ENCODE measurements at regions not wholly inside any gene's neighbourhood (a gene's known extent, or its start where the extent isn't known, plus 50 kb on each side); places are given as distances from the start of the nearest gene placed in this dataset.
"Not testable (repeated sequence)": the region's sequence is repeated elsewhere in the genome, so short reads cannot be mapped to it uniquely, and the experiment has no call there.

DNA sequence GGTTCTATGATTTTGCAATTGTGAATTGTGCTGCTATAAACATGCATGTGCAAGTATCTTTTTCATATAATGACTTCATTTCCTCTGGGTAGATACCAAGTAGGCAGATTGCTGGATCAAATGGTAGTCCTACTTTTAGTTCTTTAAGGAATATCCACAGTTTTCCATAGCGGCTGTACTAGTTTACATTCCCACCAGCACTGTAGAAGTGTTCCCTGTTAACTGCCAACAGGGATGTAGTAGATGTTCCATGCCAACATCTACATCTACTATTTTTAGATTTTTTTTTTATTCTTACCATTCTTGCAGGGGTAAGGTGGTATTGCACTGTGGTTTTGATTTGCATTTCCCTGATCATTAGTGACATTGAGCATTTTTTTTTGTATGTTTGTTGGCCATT, 100.5 kb upstream of the SGCD start:
- not testable (repeated sequence) for TF ChIP-seq POLR2A (conservative IDR thresholded peaks at IDR 0.05); ARNT (IDR thresholded peaks at IDR 0.05); JUND (IDR thresholded peaks at IDR 0.05; ENCODE audit: borderline replicate concordance, low read depth, low read length); JUND (tag; IDR thresholded peaks at IDR 0.05; ENCODE audit: borderline replicate concordance, low read depth, low read length); RFX5 (IDR thresholded peaks at IDR 0.05; ENCODE audit: low read depth, low read length); HCFC1 (IDR thresholded peaks at IDR 0.05; ENCODE audit: low read depth, low read length); MTA2 (IDR thresholded peaks at IDR 0.05; ENCODE audit: low read depth); CEBPG (CRISPR knock-in tag; IDR thresholded peaks at IDR 0.05); CEBPG (tag; conservative IDR thresholded peaks at IDR 0.05 in 1 of 2, IDR thresholded peaks at IDR 0.05 in 1 of 2); ZBTB17 (CRISPR knock-in tag; IDR thresholded peaks at IDR 0.05); ZNF12 (CRISPR knock-in tag; IDR thresholded peaks at IDR 0.05)
- TF ChIP-seq, protein P1, sequence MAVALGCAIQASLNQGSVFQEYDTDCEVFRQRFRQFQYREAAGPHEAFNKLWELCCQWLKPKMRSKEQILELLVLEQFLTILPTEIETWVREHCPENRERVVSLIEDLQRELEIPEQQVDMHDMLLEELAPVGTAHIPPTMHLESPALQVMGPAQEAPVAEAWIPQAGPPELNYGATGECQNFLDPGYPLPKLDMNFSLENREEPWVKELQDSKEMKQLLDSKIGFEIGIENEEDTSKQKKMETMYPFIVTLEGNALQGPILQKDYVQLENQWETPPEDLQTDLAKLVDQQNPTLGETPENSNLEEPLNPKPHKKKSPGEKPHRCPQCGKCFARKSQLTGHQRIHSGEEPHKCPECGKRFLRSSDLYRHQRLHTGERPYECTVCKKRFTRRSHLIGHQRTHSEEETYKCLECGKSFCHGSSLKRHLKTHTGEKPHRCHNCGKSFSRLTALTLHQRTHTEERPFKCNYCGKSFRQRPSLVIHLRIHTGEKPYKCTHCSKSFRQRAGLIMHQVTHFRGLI (CRISPR knock-in tag; IDR thresholded peaks at IDR 0.05): not testable (repeated sequence)
- TF ChIP-seq, protein P2, sequence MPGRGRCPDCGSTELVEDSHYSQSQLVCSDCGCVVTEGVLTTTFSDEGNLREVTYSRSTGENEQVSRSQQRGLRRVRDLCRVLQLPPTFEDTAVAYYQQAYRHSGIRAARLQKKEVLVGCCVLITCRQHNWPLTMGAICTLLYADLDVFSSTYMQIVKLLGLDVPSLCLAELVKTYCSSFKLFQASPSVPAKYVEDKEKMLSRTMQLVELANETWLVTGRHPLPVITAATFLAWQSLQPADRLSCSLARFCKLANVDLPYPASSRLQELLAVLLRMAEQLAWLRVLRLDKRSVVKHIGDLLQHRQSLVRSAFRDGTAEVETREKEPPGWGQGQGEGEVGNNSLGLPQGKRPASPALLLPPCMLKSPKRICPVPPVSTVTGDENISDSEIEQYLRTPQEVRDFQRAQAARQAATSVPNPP (IDR thresholded peaks at IDR 0.05; ENCODE audit: borderline replicate concordance, insufficient read depth, insufficient read length): not testable (repeated sequence)
- TF ChIP-seq, protein P3, sequence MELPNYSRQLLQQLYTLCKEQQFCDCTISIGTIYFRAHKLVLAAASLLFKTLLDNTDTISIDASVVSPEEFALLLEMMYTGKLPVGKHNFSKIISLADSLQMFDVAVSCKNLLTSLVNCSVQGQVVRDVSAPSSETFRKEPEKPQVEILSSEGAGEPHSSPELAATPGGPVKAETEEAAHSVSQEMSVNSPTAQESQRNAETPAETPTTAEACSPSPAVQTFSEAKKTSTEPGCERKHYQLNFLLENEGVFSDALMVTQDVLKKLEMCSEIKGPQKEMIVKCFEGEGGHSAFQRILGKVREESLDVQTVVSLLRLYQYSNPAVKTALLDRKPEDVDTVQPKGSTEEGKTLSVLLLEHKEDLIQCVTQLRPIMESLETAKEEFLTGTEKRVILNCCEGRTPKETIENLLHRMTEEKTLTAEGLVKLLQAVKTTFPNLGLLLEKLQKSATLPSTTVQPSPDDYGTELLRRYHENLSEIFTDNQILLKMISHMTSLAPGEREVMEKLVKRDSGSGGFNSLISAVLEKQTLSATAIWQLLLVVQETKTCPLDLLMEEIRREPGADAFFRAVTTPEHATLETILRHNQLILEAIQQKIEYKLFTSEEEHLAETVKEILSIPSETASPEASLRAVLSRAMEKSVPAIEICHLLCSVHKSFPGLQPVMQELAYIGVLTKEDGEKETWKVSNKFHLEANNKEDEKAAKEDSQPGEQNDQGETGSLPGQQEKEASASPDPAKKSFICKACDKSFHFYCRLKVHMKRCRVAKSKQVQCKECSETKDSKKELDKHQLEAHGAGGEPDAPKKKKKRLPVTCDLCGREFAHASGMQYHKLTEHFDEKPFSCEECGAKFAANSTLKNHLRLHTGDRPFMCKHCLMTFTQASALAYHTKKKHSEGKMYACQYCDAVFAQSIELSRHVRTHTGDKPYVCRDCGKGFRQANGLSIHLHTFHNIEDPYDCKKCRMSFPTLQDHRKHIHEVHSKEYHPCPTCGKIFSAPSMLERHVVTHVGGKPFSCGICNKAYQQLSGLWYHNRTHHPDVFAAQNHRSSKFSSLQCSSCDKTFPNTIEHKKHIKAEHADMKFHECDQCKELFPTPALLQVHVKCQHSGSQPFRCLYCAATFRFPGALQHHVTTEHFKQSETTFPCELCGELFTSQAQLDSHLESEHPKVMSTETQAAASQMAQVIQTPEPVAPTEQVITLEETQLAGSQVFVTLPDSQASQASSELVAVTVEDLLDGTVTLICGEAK (IDR thresholded peaks at IDR 0.05): not testable (repeated sequence)
- TF ChIP-seq, protein P3 (CRISPR knock-in tag; IDR thresholded peaks at IDR 0.05): not testable (repeated sequence)
- TF ChIP-seq, protein P4, sequence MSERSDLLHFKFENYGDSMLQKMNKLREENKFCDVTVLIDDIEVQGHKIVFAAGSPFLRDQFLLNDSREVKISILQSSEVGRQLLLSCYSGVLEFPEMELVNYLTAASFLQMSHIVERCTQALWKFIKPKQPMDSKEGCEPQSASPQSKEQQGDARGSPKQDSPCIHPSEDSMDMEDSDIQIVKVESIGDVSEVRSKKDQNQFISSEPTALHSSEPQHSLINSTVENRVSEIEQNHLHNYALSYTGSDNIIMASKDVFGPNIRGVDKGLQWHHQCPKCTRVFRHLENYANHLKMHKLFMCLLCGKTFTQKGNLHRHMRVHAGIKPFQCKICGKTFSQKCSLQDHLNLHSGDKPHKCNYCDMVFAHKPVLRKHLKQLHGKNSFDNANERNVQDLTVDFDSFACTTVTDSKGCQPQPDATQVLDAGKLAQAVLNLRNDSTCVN (CRISPR knock-in tag; IDR thresholded peaks at IDR 0.05): not testable (repeated sequence)
